ENCODE measurements at regions not wholly inside any gene's neighbourhood (a gene's known extent, or its start where the extent isn't known, plus 50 kb on each side); places are given as distances from the start of the nearest gene placed in this dataset.

DNA sequence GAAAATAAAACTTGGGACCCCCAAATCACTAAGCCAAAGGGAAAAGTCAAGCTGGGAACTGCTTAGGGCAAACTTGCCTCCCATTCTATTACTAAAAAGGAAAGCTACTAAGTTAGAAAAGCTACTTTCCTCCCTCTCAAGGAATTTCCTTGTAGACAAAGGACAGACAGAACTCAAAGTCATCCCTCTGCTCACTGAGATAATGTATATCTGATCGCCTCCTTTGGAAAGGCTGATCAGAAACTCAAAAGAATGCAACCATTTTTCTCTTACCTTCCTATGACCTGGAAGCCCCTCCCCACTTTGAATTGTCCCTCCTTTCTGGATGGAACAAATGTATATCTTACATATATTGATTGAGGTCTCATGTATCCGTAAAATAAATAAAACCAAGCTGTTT, 190.5 kb upstream of the DCN start:
- no peak for TF ChIP-seq EZH2phosphoT487 (conservative IDR thresholded peaks at IDR 0.05; ENCODE audit: low read length)
- no peak for TF ChIP-seq CTCF (IDR thresholded peaks at IDR 0.05; ENCODE audit: insufficient read depth, low read length, poor library complexity, severe bottlenecking)

Measured in SU-DHL-6 (cell line).